ENCODE measurements at regions not wholly inside any gene's neighbourhood (a gene's known extent, or its start where the extent isn't known, plus 50 kb on each side); places are given as distances from the start of the nearest gene placed in this dataset.

DNA sequence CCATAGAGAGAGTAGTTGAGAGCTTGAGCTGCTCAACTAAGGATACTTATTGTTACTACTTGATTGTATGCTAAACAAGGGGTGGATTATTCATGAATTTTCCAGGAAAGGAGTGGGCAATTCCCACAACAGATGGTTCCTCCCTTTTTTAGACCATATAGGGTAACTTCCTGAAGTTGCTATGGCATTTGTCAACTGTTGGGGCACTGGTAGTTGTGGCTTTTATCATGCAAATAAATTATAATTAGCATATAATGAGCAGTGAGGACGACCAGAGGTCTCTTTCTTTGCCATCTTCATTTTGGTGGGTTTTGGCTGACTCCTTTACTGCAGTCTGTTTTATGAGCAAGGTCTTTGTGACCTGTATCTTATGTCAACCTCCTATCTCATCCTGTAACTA lies 1403.5 kb upstream of the PABPC4L start:
- Histone ChIP-seq H3K9me3 (ENCODE audit: low read depth, low read length) (peaks cover 3% of the 10 kb centered on the region), H3K4me1 (ENCODE audit: insufficient read depth, low read length) (no peaks in the 10 kb centered on the region), H3K4me2 (ENCODE audit: insufficient read depth, low read length) (no peak overlapping the region), H3K27ac (ENCODE audit: low read depth, low read length) (no peak overlapping the region), H3K27me3 (ENCODE audit: insufficient read depth, low read length) (no peaks in the 10 kb centered on the region), H3K36me3 (ENCODE audit: insufficient read depth, low read length) (no peaks in the 10 kb centered on the region), H4K20me1 (ENCODE audit: insufficient read depth, low read length) (no peaks in the 10 kb centered on the region), H3K4me3 (ENCODE audit: insufficient read depth, low read length) (no peak overlapping the region), H2AFZ (ENCODE audit: low read length) (no peak overlapping the region), H3K79me2 (ENCODE audit: insufficient read depth, low read length) (no peaks in the 10 kb centered on the region)
- TF ChIP-seq, protein P1, sequence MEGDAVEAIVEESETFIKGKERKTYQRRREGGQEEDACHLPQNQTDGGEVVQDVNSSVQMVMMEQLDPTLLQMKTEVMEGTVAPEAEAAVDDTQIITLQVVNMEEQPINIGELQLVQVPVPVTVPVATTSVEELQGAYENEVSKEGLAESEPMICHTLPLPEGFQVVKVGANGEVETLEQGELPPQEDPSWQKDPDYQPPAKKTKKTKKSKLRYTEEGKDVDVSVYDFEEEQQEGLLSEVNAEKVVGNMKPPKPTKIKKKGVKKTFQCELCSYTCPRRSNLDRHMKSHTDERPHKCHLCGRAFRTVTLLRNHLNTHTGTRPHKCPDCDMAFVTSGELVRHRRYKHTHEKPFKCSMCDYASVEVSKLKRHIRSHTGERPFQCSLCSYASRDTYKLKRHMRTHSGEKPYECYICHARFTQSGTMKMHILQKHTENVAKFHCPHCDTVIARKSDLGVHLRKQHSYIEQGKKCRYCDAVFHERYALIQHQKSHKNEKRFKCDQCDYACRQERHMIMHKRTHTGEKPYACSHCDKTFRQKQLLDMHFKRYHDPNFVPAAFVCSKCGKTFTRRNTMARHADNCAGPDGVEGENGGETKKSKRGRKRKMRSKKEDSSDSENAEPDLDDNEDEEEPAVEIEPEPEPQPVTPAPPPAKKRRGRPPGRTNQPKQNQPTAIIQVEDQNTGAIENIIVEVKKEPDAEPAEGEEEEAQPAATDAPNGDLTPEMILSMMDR (IDR thresholded peaks at IDR 0.05; ENCODE audit: extremely low read depth, low read depth, low read length), result no peak
- no peak for DNase-seq (ENCODE audit: insufficient read length, low spot score, missing footprints)

DNA sequence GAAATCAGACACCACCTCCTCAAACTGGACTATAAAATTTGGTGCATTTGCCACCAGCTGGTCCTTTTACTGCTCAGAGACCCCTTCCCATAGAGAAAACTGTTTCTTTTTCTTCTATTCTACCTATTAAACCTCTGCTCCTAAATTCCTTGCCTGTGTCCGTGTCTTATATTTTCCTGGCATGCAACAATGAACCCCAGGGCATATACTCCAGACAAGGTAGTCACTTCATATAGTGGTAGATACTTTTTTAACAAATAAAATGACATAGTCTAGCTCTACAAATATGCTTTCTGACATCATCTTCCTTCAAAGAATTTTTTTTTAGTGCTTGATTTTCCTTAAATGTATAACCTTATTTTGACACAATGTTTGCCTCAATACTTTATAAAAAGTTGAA lies 1402.9 kb upstream of the PABPC4L start:
- H2AFZ ChIP-seq (ENCODE audit: low read length), result no peak overlapping the region
- no peaks in the 10 kb centered on the region for H3K36me3 ChIP-seq (ENCODE audit: insufficient read depth, low read length)
- no peaks in the 10 kb centered on the region for H3K79me2 ChIP-seq (ENCODE audit: insufficient read depth, low read length)
- DNase-seq (ENCODE audit: insufficient read length, low spot score, missing footprints), result no peak
- H3K4me2 ChIP-seq (ENCODE audit: insufficient read depth, low read length), result no peak overlapping the region
- H3K27me3 ChIP-seq (ENCODE audit: insufficient read depth, low read length), result no peaks in the 10 kb centered on the region
- H3K9me3 ChIP-seq (ENCODE audit: low read depth, low read length), result peaks cover 3% of the 10 kb centered on the region
- H3K4me1 ChIP-seq (ENCODE audit: insufficient read depth, low read length), result no peaks in the 10 kb centered on the region
- no peaks in the 10 kb centered on the region for H4K20me1 ChIP-seq (ENCODE audit: insufficient read depth, low read length)
- no peak overlapping the region for H3K4me3 ChIP-seq (ENCODE audit: insufficient read depth, low read length)
- H3K27ac ChIP-seq (ENCODE audit: low read depth, low read length), result no peak overlapping the region
- TF ChIP-seq, protein P1 (IDR thresholded peaks at IDR 0.05; ENCODE audit: extremely low read depth, low read depth, low read length), result no peak

DNA sequence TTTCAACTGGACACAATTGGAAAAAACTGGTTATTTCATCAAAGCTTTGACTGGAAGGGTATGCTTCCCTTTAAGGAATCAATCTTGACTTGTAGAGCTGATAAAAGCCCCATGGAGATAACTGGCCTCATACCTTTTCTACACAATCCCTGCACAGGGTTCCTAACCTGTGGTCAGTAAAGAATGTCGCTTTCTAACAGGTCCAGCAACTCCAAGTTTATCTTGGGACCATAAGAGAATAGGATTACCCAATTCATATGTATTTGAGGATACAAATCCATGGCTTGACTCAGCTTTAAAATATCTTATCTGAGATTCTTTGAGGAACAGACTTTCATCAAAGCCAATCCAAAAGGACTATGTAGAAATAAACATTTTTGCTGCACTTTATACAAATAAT lies 1399.8 kb upstream of the PABPC4L start:
- Histone ChIP-seq H3K4me2 (ENCODE audit: insufficient read depth, low read length) (no peak overlapping the region), H2AFZ (ENCODE audit: low read length) (no peak overlapping the region), H3K4me1 (ENCODE audit: insufficient read depth, low read length) (no peaks in the 10 kb centered on the region), H4K20me1 (ENCODE audit: insufficient read depth, low read length) (no peaks in the 10 kb centered on the region), H3K9me3 (ENCODE audit: low read depth, low read length) (peaks cover 3% of the 10 kb centered on the region), H3K4me3 (ENCODE audit: insufficient read depth, low read length) (no peak overlapping the region), H3K36me3 (ENCODE audit: insufficient read depth, low read length) (no peaks in the 10 kb centered on the region), H3K27ac (ENCODE audit: low read depth, low read length) (no peak overlapping the region), H3K79me2 (ENCODE audit: insufficient read depth, low read length) (no peaks in the 10 kb centered on the region), H3K27me3 (ENCODE audit: insufficient read depth, low read length) (no peaks in the 10 kb centered on the region)
- no peak for DNase-seq (ENCODE audit: insufficient read length, low spot score, missing footprints)
- TF ChIP-seq, protein P1 (IDR thresholded peaks at IDR 0.05; ENCODE audit: extremely low read depth, low read depth, low read length), result no peak

GRCh38 chr4:135598151-135598550 lies 1396.6 kb upstream of the PABPC4L start:
- Histone ChIP-seq H3K27ac (ENCODE audit: low read depth, low read length) (no peak overlapping the region), H4K20me1 (ENCODE audit: insufficient read depth, low read length) (no peaks in the 10 kb centered on the region), H3K4me1 (ENCODE audit: insufficient read depth, low read length) (no peaks in the 10 kb centered on the region), H2AFZ (ENCODE audit: low read length) (no peak overlapping the region), H3K36me3 (ENCODE audit: insufficient read depth, low read length) (no peaks in the 10 kb centered on the region), H3K9me3 (ENCODE audit: low read depth, low read length) (no peaks in the 10 kb centered on the region), H3K4me2 (ENCODE audit: insufficient read depth, low read length) (no peak overlapping the region), H3K27me3 (ENCODE audit: insufficient read depth, low read length) (no peaks in the 10 kb centered on the region), H3K79me2 (ENCODE audit: insufficient read depth, low read length) (no peaks in the 10 kb centered on the region), H3K4me3 (ENCODE audit: insufficient read depth, low read length) (no peak overlapping the region)
- TF ChIP-seq, protein P1 (IDR thresholded peaks at IDR 0.05; ENCODE audit: extremely low read depth, low read depth, low read length), result no peak
- DNase-seq (ENCODE audit: insufficient read length, low spot score, missing footprints), result no peak

Data from osteoblast (primary cell).